ENCODE measurements at regions not wholly inside any gene's neighbourhood (a gene's known extent, or its start where the extent isn't known, plus 50 kb on each side); places are given as distances from the start of the nearest gene placed in this dataset.

- POLR2A ChIA-PET = no interaction called here
- no peaks in the 10 kb centered on the region for H3K36me3 ChIP-seq (ENCODE audit: control insufficient read depth, insufficient read depth, low read length)
- intact Hi-C loops (cut with micrococcal nuclease; ENCODE audit: unreplicated experiment) = no loop called here
- CTCF ChIA-PET = no interaction called here
- DNase-seq = no peak
- no peaks in the 10 kb centered on the region for H3K27me3 Mint-ChIP-seq (ENCODE audit: insufficient read depth, unreplicated experiment)
- H3K9me3 Mint-ChIP-seq (ENCODE audit: unreplicated experiment) = peaks cover 18% of the 10 kb centered on the region
- no peak overlapping the region for H3K27ac Mint-ChIP-seq (ENCODE audit: unreplicated experiment)
- no peaks in the 10 kb centered on the region for H3K4me1 Mint-ChIP-seq (ENCODE audit: low read depth, unreplicated experiment)
- H3K9me3 ChIP-seq = no peaks in the 10 kb centered on the region
- no peak overlapping the region for H3K4me3 Mint-ChIP-seq (ENCODE audit: unreplicated experiment)
- no peaks in the 10 kb centered on the region for H3K4me1 ChIP-seq
- H3K36me3 Mint-ChIP-seq (ENCODE audit: insufficient read depth, unreplicated experiment) = no peaks in the 10 kb centered on the region
- H3K27me3 ChIP-seq (replicated peaks; ENCODE audit: control insufficient read depth, insufficient read depth, low read length) = no peaks in the 10 kb centered on the region
- TF ChIP-seq CTCF (IDR thresholded peaks at IDR 0.05; ENCODE audit: insufficient read depth in 1 of 2, low read depth in 1 of 2, low read length in 1 of 2, severe bottlenecking in 1 of 2, unreplicated experiment in 1 of 2) = no peak
- BruUV-seq (replicated peaks) = no TSS peak
- no peak overlapping the region for H3K4me3 ChIP-seq (ENCODE audit: low read depth, low read length)
Observed at GRCh38 chr1:29567257-29567656, 330.9 kb downstream of the PTPRU start.

GRCh38 chr1:29565490-29565889 is 329.2 kb downstream of the PTPRU start:
- TF ChIP-seq CTCF (IDR thresholded peaks at IDR 0.05; ENCODE audit: insufficient read depth in 1 of 2, low read depth in 1 of 2, low read length in 1 of 2, severe bottlenecking in 1 of 2, unreplicated experiment in 1 of 2) = no peak
- Histone ChIP-seq H3K27me3 (replicated peaks; ENCODE audit: control insufficient read depth, insufficient read depth, low read length) (no peaks in the 10 kb centered on the region), H3K4me3 (ENCODE audit: low read depth, low read length) (no peak overlapping the region), H3K4me1 (no peaks in the 10 kb centered on the region), H3K9me3 (no peaks in the 10 kb centered on the region), H3K36me3 (ENCODE audit: control insufficient read depth, insufficient read depth, low read length) (no peaks in the 10 kb centered on the region)
- DNase-seq = no peak
- ChIA-PET CTCF (no interaction called here), POLR2A (no interaction called here)
- H3K27ac Mint-ChIP-seq (ENCODE audit: unreplicated experiment) = no peak overlapping the region
- H3K4me1 Mint-ChIP-seq (ENCODE audit: low read depth, unreplicated experiment) = no peaks in the 10 kb centered on the region
- no TSS peak for BruUV-seq (replicated peaks)
- H3K4me3 Mint-ChIP-seq (ENCODE audit: unreplicated experiment) = no peak overlapping the region
- no peaks in the 10 kb centered on the region for H3K27me3 Mint-ChIP-seq (ENCODE audit: insufficient read depth, unreplicated experiment)
- intact Hi-C loops (cut with micrococcal nuclease; ENCODE audit: unreplicated experiment) = no loop called here
- no peaks in the 10 kb centered on the region for H3K36me3 Mint-ChIP-seq (ENCODE audit: insufficient read depth, unreplicated experiment)
- H3K9me3 Mint-ChIP-seq (ENCODE audit: unreplicated experiment) = peaks cover 19% of the 10 kb centered on the region

- Histone ChIP-seq H3K9me3 (no peaks in the 10 kb centered on the region), H3K4me1 (no peaks in the 10 kb centered on the region), H3K36me3 (ENCODE audit: control insufficient read depth, insufficient read depth, low read length) (no peaks in the 10 kb centered on the region), H3K4me3 (ENCODE audit: low read depth, low read length) (no peak overlapping the region), H3K27me3 (replicated peaks; ENCODE audit: control insufficient read depth, insufficient read depth, low read length) (no peaks in the 10 kb centered on the region)
- no TSS peak for BruUV-seq (replicated peaks)
- H3K27ac Mint-ChIP-seq (ENCODE audit: unreplicated experiment) = no peak overlapping the region
- ChIA-PET CTCF (no interaction called here), POLR2A (no interaction called here)
- TF ChIP-seq CTCF (IDR thresholded peaks at IDR 0.05; ENCODE audit: insufficient read depth in 1 of 2, low read depth in 1 of 2, low read length in 1 of 2, severe bottlenecking in 1 of 2, unreplicated experiment in 1 of 2) = no peak
- H3K27me3 Mint-ChIP-seq (ENCODE audit: insufficient read depth, unreplicated experiment) = no peaks in the 10 kb centered on the region
- intact Hi-C loops (cut with micrococcal nuclease; ENCODE audit: unreplicated experiment) = no loop called here
- H3K4me1 Mint-ChIP-seq (ENCODE audit: low read depth, unreplicated experiment) = no peaks in the 10 kb centered on the region
- H3K36me3 Mint-ChIP-seq (ENCODE audit: insufficient read depth, unreplicated experiment) = no peaks in the 10 kb centered on the region
- peaks cover 19% of the 10 kb centered on the region for H3K9me3 Mint-ChIP-seq (ENCODE audit: unreplicated experiment)
- no peak overlapping the region for H3K4me3 Mint-ChIP-seq (ENCODE audit: unreplicated experiment)
- no peak for DNase-seq
Observed at GRCh38 chr1:29563571-29563970, 327.2 kb downstream of the PTPRU start.
